Loucy (cell line): ENCODE measurements at regions not wholly inside any gene's neighbourhood (a gene's known extent, or its start where the extent isn't known, plus 50 kb on each side); places are given as distances from the start of the nearest gene placed in this dataset.
"Not testable (repeated sequence)": the region's sequence is repeated elsewhere in the genome, so short reads cannot be mapped to it uniquely, and the experiment has no call there.

Experiments
- CTCF ChIP-seq: fragments of 200-600 bp; sonication (generic); conservative IDR thresholded peaks from 2 replicates; pipeline ENCODE4 v1.5.1; 2014; ENCODE audit warnings: mild to moderate bottlenecking, antibody characterized with exemption, low read length
- EZH2phosphoT487 ChIP-seq: fragments of 200-600 bp; IDR thresholded peaks from 2 replicates; pipeline ENCODE4 v1.6.1; 2018; ENCODE audit warnings: antibody characterized with exemption, mild to moderate bottlenecking, moderate library complexity, borderline replicate concordance

GRCh38 chr14:104234007-104234786, 95.8 kb downstream of the KIF26A start:
- TF ChIP-seq CTCF, EZH2phosphoT487: not testable (repeated sequence)
